ENCODE measurements at regions not wholly inside any gene's neighbourhood (a gene's known extent, or its start where the extent isn't known, plus 50 kb on each side); places are given as distances from the start of the nearest gene placed in this dataset.

- DNase-seq, result no peak
- intact Hi-C loops (cut with micrococcal nuclease), result no loop called here
- Mint-ChIP-seq H3K27ac (no peak overlapping the region), H3K4me1 (no peaks in the 10 kb centered on the region), H3K9me3 (no peaks in the 10 kb centered on the region), H3K36me3 (ENCODE audit: low read depth) (no peaks in the 10 kb centered on the region), H3K4me3 (no peak overlapping the region), H3K27me3 (no peaks in the 10 kb centered on the region)
Observed at GRCh38 chr3:146884721-146885120, 279.6 kb upstream of the PLSCR5 start.

- no peak for DNase-seq
- H3K9me3 Mint-ChIP-seq, result no peaks in the 10 kb centered on the region
- H3K27ac Mint-ChIP-seq, result no peak overlapping the region
- H3K4me3 Mint-ChIP-seq, result no peak overlapping the region
- intact Hi-C loops (cut with micrococcal nuclease), result no loop called here
- H3K4me1 Mint-ChIP-seq, result no peaks in the 10 kb centered on the region
- no peaks in the 10 kb centered on the region for H3K27me3 Mint-ChIP-seq
- no peaks in the 10 kb centered on the region for H3K36me3 Mint-ChIP-seq (ENCODE audit: low read depth)
Observed at GRCh38 chr3:146884296-146884695, 279.1 kb upstream of the PLSCR5 start.

DNA sequence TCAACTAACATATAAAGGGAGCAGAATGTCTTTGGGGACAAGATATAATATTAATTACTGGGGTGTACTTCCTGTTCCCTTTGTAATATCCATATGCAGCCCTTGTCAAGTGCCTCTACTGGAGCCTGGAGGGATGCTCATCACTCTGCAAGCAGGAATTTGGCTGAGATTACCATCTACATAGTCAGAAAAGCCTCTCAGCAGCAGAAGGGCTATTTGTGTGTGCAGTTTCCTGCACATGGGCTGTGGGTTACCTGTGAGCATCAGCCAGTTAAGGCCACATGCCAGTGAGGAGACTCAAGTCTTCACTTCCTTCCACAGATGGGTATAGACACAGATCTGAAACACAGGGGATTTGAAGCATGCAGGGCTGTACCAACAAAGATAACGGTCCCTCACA, 278.1 kb upstream of the PLSCR5 start:
- Mint-ChIP-seq H3K4me3 (no peak overlapping the region), H3K27ac (no peak overlapping the region), H3K9me3 (no peaks in the 10 kb centered on the region), H3K36me3 (ENCODE audit: low read depth) (no peaks in the 10 kb centered on the region), H3K27me3 (no peaks in the 10 kb centered on the region), H3K4me1 (no peaks in the 10 kb centered on the region)
- intact Hi-C loops (cut with micrococcal nuclease), result no loop called here
- no peak for DNase-seq

- Mint-ChIP-seq H3K27ac (no peak overlapping the region), H3K4me3 (no peak overlapping the region), H3K27me3 (no peaks in the 10 kb centered on the region), H3K36me3 (ENCODE audit: low read depth) (no peaks in the 10 kb centered on the region), H3K9me3 (no peaks in the 10 kb centered on the region), H3K4me1 (no peaks in the 10 kb centered on the region)
- intact Hi-C loops (cut with micrococcal nuclease), result no loop called here
- no peak for DNase-seq
Observed at GRCh38 chr3:146881966-146882760, 277.0 kb upstream of the PLSCR5 start.

- Mint-ChIP-seq H3K4me1 (no peaks in the 10 kb centered on the region), H3K36me3 (ENCODE audit: low read depth) (no peaks in the 10 kb centered on the region), H3K9me3 (no peaks in the 10 kb centered on the region), H3K27me3 (no peaks in the 10 kb centered on the region), H3K4me3 (no peak overlapping the region), H3K27ac (no peak overlapping the region)
- intact Hi-C loops (cut with micrococcal nuclease), result no loop called here
- DNase-seq, result no peak
Observed at GRCh38 chr3:146881356-146881755, 276.2 kb upstream of the PLSCR5 start.

- Mint-ChIP-seq H3K36me3 (ENCODE audit: low read depth) (no peaks in the 10 kb centered on the region), H3K9me3 (peaks cover 15% of the 10 kb centered on the region), H3K27me3 (no peaks in the 10 kb centered on the region), H3K27ac (no peak overlapping the region), H3K4me3 (no peak overlapping the region), H3K4me1 (no peaks in the 10 kb centered on the region)
- intact Hi-C loops (cut with micrococcal nuclease), result no loop called here
- no peak for DNase-seq
Observed at GRCh38 chr3:146873748-146874147, 268.6 kb upstream of the PLSCR5 start.

- Mint-ChIP-seq H3K4me1 (no peaks in the 10 kb centered on the region), H3K9me3 (no peaks in the 10 kb centered on the region), H3K27me3 (no peaks in the 10 kb centered on the region), H3K27ac (no peak overlapping the region), H3K4me3 (no peak overlapping the region), H3K36me3 (ENCODE audit: low read depth) (no peaks in the 10 kb centered on the region)
- intact Hi-C loops (cut with micrococcal nuclease), result no loop called here
- DNase-seq, result no peak
Observed at GRCh38 chr3:146865175-146865755, 260.1 kb upstream of the PLSCR5 start.

GRCh38 chr3:146861262-146861661, 256.1 kb upstream of the PLSCR5 start:
- H3K9me3 Mint-ChIP-seq, result no peaks in the 10 kb centered on the region
- H3K4me3 Mint-ChIP-seq, result no peak overlapping the region
- DNase-seq, result no peak
- intact Hi-C loops (cut with micrococcal nuclease), result no loop called here
- no peaks in the 10 kb centered on the region for H3K27me3 Mint-ChIP-seq
- no peaks in the 10 kb centered on the region for H3K36me3 Mint-ChIP-seq (ENCODE audit: low read depth)
- no peak overlapping the region for H3K27ac Mint-ChIP-seq
- H3K4me1 Mint-ChIP-seq, result no peaks in the 10 kb centered on the region

DNA sequence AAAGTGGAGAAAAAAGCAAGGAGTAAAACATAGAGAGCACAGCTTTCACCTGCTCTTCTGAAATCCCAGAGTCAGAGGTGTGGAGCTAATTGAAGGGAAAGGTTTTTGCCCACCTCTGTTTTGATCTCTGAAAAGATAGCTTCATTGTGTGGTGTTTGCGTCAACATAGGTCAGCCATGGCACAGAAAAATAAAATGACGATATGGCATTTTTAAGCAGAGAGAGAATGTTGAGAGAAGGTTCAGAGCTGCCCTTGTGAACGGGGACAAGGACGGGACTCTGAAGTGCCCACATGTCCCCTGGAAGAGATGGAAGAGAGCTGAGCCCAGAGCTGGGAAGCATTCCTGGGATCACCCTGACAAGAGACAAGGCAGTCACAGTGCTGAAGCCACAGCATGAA, 249.4 kb upstream of the PLSCR5 start:
- no peak for DNase-seq
- Mint-ChIP-seq H3K27me3 (no peaks in the 10 kb centered on the region), H3K4me3 (no peak overlapping the region), H3K36me3 (ENCODE audit: low read depth) (no peaks in the 10 kb centered on the region), H3K4me1 (no peaks in the 10 kb centered on the region), H3K27ac (no peak overlapping the region), H3K9me3 (no peaks in the 10 kb centered on the region)
- intact Hi-C loops (cut with micrococcal nuclease), result no loop called here

GRCh38 chr3:146851665-146852064, 246.5 kb upstream of the PLSCR5 start:
- no peaks in the 10 kb centered on the region for H3K9me3 Mint-ChIP-seq
- no peak overlapping the region for H3K4me3 Mint-ChIP-seq
- no peaks in the 10 kb centered on the region for H3K36me3 Mint-ChIP-seq (ENCODE audit: low read depth)
- no peak for DNase-seq
- H3K27me3 Mint-ChIP-seq, result no peaks in the 10 kb centered on the region
- H3K4me1 Mint-ChIP-seq, result no peaks in the 10 kb centered on the region
- H3K27ac Mint-ChIP-seq, result no peak overlapping the region
- intact Hi-C loops (cut with micrococcal nuclease), result no loop called here

DNA sequence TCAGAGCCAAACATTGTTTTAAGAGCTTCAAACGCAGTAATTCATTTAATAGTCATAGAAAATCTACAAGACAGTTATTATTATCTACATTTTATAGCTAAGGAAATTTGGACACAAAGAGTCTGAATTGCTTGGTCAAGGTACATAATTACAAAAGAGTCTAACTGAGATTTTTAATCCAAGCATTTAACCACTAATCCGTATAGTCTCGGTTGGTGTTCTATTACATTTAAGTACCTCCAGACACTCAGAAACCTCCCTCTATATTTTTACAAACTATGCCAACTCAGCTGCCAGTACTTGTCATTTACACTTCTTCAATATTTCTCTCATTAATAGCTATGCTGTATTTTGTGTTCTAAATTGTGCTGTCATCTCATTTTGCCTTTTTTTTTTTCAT, 240.2 kb upstream of the PLSCR5 start:
- no peak for DNase-seq
- Mint-ChIP-seq H3K4me1 (no peaks in the 10 kb centered on the region), H3K4me3 (no peak overlapping the region), H3K27me3 (no peaks in the 10 kb centered on the region), H3K9me3 (no peaks in the 10 kb centered on the region), H3K27ac (no peak overlapping the region), H3K36me3 (ENCODE audit: low read depth) (no peaks in the 10 kb centered on the region)
- intact Hi-C loops (cut with micrococcal nuclease), result no loop called here

- Mint-ChIP-seq H3K4me3 (no peak overlapping the region), H3K4me1 (no peaks in the 10 kb centered on the region), H3K9me3 (no peaks in the 10 kb centered on the region), H3K27me3 (no peaks in the 10 kb centered on the region), H3K36me3 (ENCODE audit: low read depth) (no peaks in the 10 kb centered on the region), H3K27ac (no peak overlapping the region)
- no peak for DNase-seq
- intact Hi-C loops (cut with micrococcal nuclease), result no loop called here
Observed at GRCh38 chr3:146843476-146843875, 238.3 kb upstream of the PLSCR5 start.

DNA sequence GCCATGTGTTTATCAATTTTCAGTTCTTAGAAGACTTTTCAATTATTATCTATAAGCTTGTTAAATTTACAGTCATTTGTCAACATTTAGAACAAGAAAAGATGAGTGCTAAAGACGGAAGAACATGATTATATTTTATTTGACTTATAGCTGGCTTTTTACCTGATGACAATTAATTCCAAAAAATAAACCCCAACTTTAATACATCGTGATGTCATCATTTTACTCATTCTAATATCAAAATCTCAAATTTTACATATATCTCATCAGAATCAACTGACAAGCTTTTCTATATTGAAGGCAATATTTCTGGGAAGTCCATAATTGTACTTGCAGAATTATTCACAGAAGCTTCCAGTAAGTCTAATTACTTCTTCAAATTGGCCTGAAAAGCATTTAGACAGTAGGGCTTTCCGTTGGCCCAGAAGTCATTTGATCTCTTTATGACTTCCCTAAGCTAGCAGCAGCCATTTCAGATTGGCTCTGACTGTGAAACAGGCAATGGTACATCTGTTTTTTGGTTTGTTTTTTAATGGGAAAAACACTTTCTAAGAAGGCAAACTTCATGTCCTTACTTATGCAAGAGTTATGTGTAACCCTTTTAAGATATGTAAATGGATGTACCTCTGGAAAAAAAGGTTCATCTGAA, 234.7 kb upstream of the PLSCR5 start:
- intact Hi-C loops (cut with micrococcal nuclease), result no loop called here
- no peaks in the 10 kb centered on the region for H3K4me1 Mint-ChIP-seq
- H3K4me3 Mint-ChIP-seq, result no peak overlapping the region
- no peak overlapping the region for H3K27ac Mint-ChIP-seq
- no peaks in the 10 kb centered on the region for H3K36me3 Mint-ChIP-seq (ENCODE audit: low read depth)
- no peaks in the 10 kb centered on the region for H3K27me3 Mint-ChIP-seq
- DNase-seq, result no peak
- no peaks in the 10 kb centered on the region for H3K9me3 Mint-ChIP-seq

DNA sequence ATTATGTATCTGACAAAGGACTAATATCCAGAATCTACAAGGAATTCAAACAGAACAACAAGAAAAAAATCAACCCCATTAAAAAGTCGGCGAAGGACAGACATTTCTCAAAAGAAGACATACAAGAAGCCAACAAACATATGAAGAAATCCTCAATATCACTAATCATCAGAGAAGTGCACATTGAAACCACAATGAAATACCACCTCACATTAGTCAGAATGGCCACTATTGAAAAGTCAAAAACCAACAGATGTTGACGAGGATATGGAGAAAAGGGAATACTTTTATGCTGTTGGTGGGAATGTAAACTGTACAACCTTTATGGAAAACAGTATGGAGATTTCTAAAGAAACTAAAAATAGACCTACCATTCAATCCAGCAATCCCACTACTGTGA, 233.1 kb upstream of the PLSCR5 start:
- Mint-ChIP-seq H3K36me3 (ENCODE audit: low read depth) (no peaks in the 10 kb centered on the region), H3K9me3 (no peaks in the 10 kb centered on the region), H3K27ac (no peak overlapping the region), H3K4me3 (no peak overlapping the region), H3K27me3 (no peaks in the 10 kb centered on the region), H3K4me1 (no peaks in the 10 kb centered on the region)
- intact Hi-C loops (cut with micrococcal nuclease), result no loop called here
- DNase-seq, result no peak

Data from activated CD4-positive, alpha-beta T cell treated with anti-CD3 and anti-CD28 coated beads, Interleukin-2, amount 10 ng/mL, durations not matched to agents 24 days and 14 days (primary cell).